ENCODE measurements at regions not wholly inside any gene's neighbourhood (a gene's known extent, or its start where the extent isn't known, plus 50 kb on each side); places are given as distances from the start of the nearest gene placed in this dataset.

DNA sequence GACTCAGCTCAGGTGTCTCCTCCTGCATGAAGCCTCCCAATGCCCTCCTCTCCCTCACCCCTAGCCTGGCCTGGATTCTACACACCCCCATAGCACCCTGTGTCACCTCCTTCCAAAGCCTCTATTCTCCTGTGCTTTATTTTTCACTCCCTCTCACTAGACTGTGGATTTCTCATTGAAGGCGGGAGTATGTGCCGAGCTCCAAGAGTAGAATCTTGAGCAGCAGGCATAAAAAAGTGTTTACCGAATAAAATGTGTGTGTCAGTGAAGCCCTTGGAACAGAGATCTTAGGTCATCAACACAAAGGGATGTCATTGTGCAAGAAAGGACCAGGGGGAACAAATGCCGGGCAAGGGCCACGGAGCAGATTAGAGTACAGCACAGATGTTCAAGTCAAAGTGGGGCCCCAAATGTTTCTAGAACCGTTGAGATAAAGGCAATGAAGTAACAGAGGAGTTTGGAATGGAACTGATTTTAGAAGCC is 106.1 kb upstream of the TMEM170B start:
- TF ChIP-seq OSR1 (CRISPR knock-in tag; IDR thresholded peaks at IDR 0.05) (no peak), ISL1 (CRISPR knock-in tag; IDR thresholded peaks at IDR 0.05) (no peak), TCF4 (CRISPR knock-in tag; IDR thresholded peaks at IDR 0.05; ENCODE audit: borderline replicate concordance) (no peak), CSDC2 (CRISPR knock-in tag; IDR thresholded peaks at IDR 0.05) (no peak), ZFP3 (CRISPR knock-in tag; IDR thresholded peaks at IDR 0.05) (no peak), ARNTL (CRISPR knock-in tag; IDR thresholded peaks at IDR 0.05; ENCODE audit: borderline replicate concordance, low read depth) (no peak), ZNF565 (CRISPR knock-in tag; conservative IDR thresholded peaks at IDR 0.05; ENCODE audit: low read depth) (no peak), ZNF70 (CRISPR knock-in tag; IDR thresholded peaks at IDR 0.05) (no peak), ZFP30 (CRISPR knock-in tag; IDR thresholded peaks at IDR 0.05) (no peak)
- TF ChIP-seq, protein P1, sequence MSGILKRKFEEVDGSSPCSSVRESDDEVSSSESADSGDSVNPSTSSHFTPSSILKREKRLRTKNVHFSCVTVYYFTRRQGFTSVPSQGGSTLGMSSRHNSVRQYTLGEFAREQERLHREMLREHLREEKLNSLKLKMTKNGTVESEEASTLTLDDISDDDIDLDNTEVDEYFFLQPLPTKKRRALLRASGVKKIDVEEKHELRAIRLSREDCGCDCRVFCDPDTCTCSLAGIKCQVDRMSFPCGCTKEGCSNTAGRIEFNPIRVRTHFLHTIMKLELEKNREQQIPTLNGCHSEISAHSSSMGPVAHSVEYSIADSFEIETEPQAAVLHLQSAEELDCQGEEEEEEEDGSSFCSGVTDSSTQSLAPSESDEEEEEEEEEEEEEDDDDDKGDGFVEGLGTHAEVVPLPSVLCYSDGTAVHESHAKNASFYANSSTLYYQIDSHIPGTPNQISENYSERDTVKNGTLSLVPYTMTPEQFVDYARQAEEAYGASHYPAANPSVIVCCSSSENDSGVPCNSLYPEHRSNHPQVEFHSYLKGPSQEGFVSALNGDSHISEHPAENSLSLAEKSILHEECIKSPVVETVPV (CRISPR knock-in tag; IDR thresholded peaks at IDR 0.05): no peak
- TF ChIP-seq, protein P2, sequence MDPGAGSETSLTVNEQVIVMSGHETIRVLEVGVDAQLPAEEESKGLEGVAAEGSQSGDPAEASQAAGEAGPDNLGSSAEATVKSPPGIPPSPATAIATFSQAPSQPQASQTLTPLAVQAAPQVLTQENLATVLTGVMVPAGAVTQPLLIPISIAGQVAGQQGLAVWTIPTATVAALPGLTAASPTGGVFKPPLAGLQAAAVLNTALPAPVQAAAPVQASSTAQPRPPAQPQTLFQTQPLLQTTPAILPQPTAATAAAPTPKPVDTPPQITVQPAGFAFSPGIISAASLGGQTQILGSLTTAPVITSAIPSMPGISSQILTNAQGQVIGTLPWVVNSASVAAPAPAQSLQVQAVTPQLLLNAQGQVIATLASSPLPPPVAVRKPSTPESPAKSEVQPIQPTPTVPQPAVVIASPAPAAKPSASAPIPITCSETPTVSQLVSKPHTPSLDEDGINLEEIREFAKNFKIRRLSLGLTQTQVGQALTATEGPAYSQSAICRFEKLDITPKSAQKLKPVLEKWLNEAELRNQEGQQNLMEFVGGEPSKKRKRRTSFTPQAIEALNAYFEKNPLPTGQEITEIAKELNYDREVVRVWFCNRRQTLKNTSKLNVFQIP (CRISPR knock-in tag; IDR thresholded peaks at IDR 0.05; ENCODE audit: borderline replicate concordance, low read depth): no peak
- TF ChIP-seq, protein P3, sequence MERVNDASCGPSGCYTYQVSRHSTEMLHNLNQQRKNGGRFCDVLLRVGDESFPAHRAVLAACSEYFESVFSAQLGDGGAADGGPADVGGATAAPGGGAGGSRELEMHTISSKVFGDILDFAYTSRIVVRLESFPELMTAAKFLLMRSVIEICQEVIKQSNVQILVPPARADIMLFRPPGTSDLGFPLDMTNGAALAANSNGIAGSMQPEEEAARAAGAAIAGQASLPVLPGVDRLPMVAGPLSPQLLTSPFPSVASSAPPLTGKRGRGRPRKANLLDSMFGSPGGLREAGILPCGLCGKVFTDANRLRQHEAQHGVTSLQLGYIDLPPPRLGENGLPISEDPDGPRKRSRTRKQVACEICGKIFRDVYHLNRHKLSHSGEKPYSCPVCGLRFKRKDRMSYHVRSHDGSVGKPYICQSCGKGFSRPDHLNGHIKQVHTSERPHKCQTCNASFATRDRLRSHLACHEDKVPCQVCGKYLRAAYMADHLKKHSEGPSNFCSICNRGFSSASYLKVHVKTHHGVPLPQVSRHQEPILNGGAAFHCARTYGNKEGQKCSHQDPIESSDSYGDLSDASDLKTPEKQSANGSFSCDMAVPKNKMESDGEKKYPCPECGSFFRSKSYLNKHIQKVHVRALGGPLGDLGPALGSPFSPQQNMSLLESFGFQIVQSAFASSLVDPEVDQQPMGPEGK (CRISPR knock-in tag; IDR thresholded peaks at IDR 0.05; ENCODE audit: borderline replicate concordance): no peak
- TF ChIP-seq, protein P4, sequence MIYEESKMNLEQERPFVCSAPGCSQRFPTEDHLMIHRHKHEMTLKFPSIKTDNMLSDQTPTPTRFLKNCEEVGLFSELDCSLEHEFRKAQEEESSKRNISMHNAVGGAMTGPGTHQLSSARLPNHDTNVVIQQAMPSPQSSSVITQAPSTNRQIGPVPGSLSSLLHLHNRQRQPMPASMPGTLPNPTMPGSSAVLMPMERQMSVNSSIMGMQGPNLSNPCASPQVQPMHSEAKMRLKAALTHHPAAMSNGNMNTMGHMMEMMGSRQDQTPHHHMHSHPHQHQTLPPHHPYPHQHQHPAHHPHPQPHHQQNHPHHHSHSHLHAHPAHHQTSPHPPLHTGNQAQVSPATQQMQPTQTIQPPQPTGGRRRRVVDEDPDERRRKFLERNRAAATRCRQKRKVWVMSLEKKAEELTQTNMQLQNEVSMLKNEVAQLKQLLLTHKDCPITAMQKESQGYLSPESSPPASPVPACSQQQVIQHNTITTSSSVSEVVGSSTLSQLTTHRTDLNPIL (CRISPR knock-in tag; IDR thresholded peaks at IDR 0.05; ENCODE audit: low read depth): no peak
